NT2/D1 (cell line): ENCODE measurements at regions not wholly inside any gene's neighbourhood (a gene's known extent, or its start where the extent isn't known, plus 50 kb on each side); places are given as distances from the start of the nearest gene placed in this dataset.

ENCODE experiments used
- DNase-seq: peaks from one replicate; pipeline ENCODE4 v3.0.0-alpha.2; 2011; ENCODE audit warnings: low read depth, low spot score
- H3K27me3 ChIP-seq: 2 replicates; pipeline ENCODE4 v1.6.0; 2011; ENCODE audit warnings: mild to moderate bottlenecking; ENCODE audit not compliant: insufficient read length, insufficient read depth
- H3K36me3 ChIP-seq: 2 replicates; pipeline ENCODE4 v1.6.1; 2011; ENCODE audit warnings: mild to moderate bottlenecking, low read length, mixed read lengths; ENCODE audit not compliant: insufficient read depth, insufficient read length
- H3K4me1 ChIP-seq: 2 replicates; pipeline ENCODE4 v1.5.1; 2011; ENCODE audit not compliant: insufficient read depth, insufficient read length
- H3K4me3 ChIP-seq: 2 replicates; pipeline ENCODE4 v1.5.1; 2011; ENCODE audit warnings: low read depth; ENCODE audit not compliant: insufficient read length
- H3K9ac ChIP-seq: 2 replicates; pipeline ENCODE4 v1.6.0; 2011; ENCODE audit warnings: low read depth; ENCODE audit not compliant: insufficient read length
- H3K9me3 ChIP-seq: 2 replicates; pipeline ENCODE4 v1.5.1; 2011; ENCODE audit warnings: mild to moderate bottlenecking, low read length; ENCODE audit not compliant: insufficient read depth
- SUZ12 ChIP-seq: IDR thresholded peaks from 2 replicates; pipeline ENCODE4 v1.6.1; 2011; ENCODE audit not compliant: insufficient read length, insufficient read depth; ENCODE audit errors: extremely low read depth
- YY1 ChIP-seq: IDR thresholded peaks from 2 replicates; pipeline ENCODE4 v1.6.1; 2011; ENCODE audit not compliant: insufficient read length, insufficient read depth
- ZNF274 ChIP-seq: IDR thresholded peaks from 2 replicates; pipeline ENCODE4 v1.6.1; 2011; ENCODE audit warnings: mild to moderate bottlenecking, low read depth, low read length

- no peaks in the 10 kb centered on the region for H3K4me1 ChIP-seq
- H3K27me3 ChIP-seq: no peaks in the 10 kb centered on the region
- H3K4me3 ChIP-seq: no peak overlapping the region
- no peaks in the 10 kb centered on the region for H3K9me3 ChIP-seq
- no peaks in the 10 kb centered on the region for H3K36me3 ChIP-seq
- H3K9ac ChIP-seq: no peak overlapping the region
- no peak for DNase-seq
- TF ChIP-seq SUZ12 (no peak), YY1 (no peak), ZNF274 (no peak)
Observed at GRCh38 chr3:115562636-115563267, 60.6 kb upstream of the GAP43 start.

- Histone ChIP-seq H3K36me3 (no peaks in the 10 kb centered on the region), H3K27me3 (no peaks in the 10 kb centered on the region), H3K4me1 (no peaks in the 10 kb centered on the region), H3K9me3 (no peaks in the 10 kb centered on the region), H3K4me3 (no peak overlapping the region), H3K9ac (no peak overlapping the region)
- TF ChIP-seq YY1 (no peak), SUZ12 (no peak)
- DNase-seq: no peak
Observed at GRCh38 chr3:115563984-115564383, 59.3 kb upstream of the GAP43 start.

- H3K4me3 ChIP-seq: no peak overlapping the region
- no peaks in the 10 kb centered on the region for H3K9me3 ChIP-seq
- DNase-seq: no peak
- H3K36me3 ChIP-seq: no peaks in the 10 kb centered on the region
- no peaks in the 10 kb centered on the region for H3K4me1 ChIP-seq
- no peak overlapping the region for H3K9ac ChIP-seq
- no peaks in the 10 kb centered on the region for H3K27me3 ChIP-seq
- no peak for TF ChIP-seq YY1
- TF ChIP-seq ZNF274: no peak
- no peak for TF ChIP-seq SUZ12
Observed at GRCh38 chr3:115571413-115571812, 51.9 kb upstream of the GAP43 start.
